Panc1 (cell line): ENCODE measurements at regions not wholly inside any gene's neighbourhood (a gene's known extent, or its start where the extent isn't known, plus 50 kb on each side); places are given as distances from the start of the nearest gene placed in this dataset.

Experiments used
- ATAC-seq: fragments of 200-7000 bp; cut with Tn5 transposase; 2 replicates; pipeline ENCODE4 v1.9.1; 2020; ENCODE audit warnings: mild to moderate bottlenecking, moderate library complexity
- BruUV-seq: library from RNA; stranded (reverse); fragments of 400-500 nt; replicated peaks from 2 replicates; lab custom pipeline; 2021; lab: Mats Ljungman, UMichigan
- CTCF ChIA-PET: fragments of 300-600 bp; sonication (Branson Sonifier 250); formaldehyde crosslinking; loops from one replicate; lab custom pipeline; 2022; ENCODE audit warnings: antibody characterized with exemption; lab: Charles Lee
- POLR2A ChIA-PET: fragments of 300-600 bp; sonication (Branson Sonifier 250); formaldehyde crosslinking; loops from one replicate; lab custom pipeline; 2022; ENCODE audit warnings: antibody characterized with exemption; lab: Charles Lee
- DNase-seq: peaks from one replicate; pipeline ENCODE4 v3.0.0-alpha.2; 2010; ENCODE audit warnings: low read depth, low spot score
- H3K27ac ChIP-seq: 2 replicates; pipeline ENCODE4 v1.5.1; 2011; ENCODE audit warnings: mild to moderate bottlenecking, low read length, inconsistent platforms
- H3K27me3 ChIP-seq: fragments of 200-500 bp; sonication (Bioruptor generic); 2 replicates; pipeline ENCODE4 v1.6.0; 2014; ENCODE audit warnings: low read length, inconsistent platforms; ENCODE audit not compliant: control insufficient read depth, insufficient read depth
- H3K36me3 ChIP-seq: fragments of 200-500 bp; sonication (Bioruptor generic); 2 replicates; pipeline ENCODE4 v1.5.1; 2014; ENCODE audit warnings: inconsistent platforms, mild to moderate bottlenecking, low read length, moderate library complexity; ENCODE audit not compliant: control insufficient read depth, insufficient read depth
- H3K4me1 ChIP-seq: 2 replicates; pipeline ENCODE4 v1.5.1; 2011; ENCODE audit warnings: inconsistent platforms, mild to moderate bottlenecking, low read length, moderate library complexity; ENCODE audit not compliant: control insufficient read depth, insufficient read depth
- H3K4me3 ChIP-seq, 2 experiments: 2 replicates each; pipeline ENCODE4 v1.5.1; 2011 to 2012; ENCODE audit warnings: low read depth in 2 of 2, low read length in 2 of 2, mild to moderate bottlenecking in 2 of 2, inconsistent platforms in 1 of 2, moderate library complexity in 1 of 2
- H3K9me3 ChIP-seq: fragments of 200-500 bp; sonication (Bioruptor generic); 2 replicates; pipeline ENCODE4 v1.5.1; 2014; ENCODE audit warnings: low read depth, mild to moderate bottlenecking, inconsistent platforms, low read length, moderate library complexity; ENCODE audit not compliant: control insufficient read depth, insufficient read depth
- POLR2AphosphoS5 ChIP-seq: IDR thresholded peaks from 2 replicates; pipeline ENCODE4 v1.6.1; 2012; ENCODE audit warnings: mild to moderate bottlenecking, low read depth, low read length, moderate library complexity
- SIN3A ChIP-seq: IDR thresholded peaks from 2 replicates; pipeline ENCODE4 v1.6.1; 2012; ENCODE audit warnings: low read depth, mild to moderate bottlenecking, low read length, moderate library complexity, borderline replicate concordance; ENCODE audit not compliant: insufficient read depth
- TCF7L2 ChIP-seq: IDR thresholded peaks from 2 replicates; pipeline ENCODE4 v1.6.1; 2011; ENCODE audit warnings: mild to moderate bottlenecking, low read depth, low read length, inconsistent platforms
- in situ Hi-C: cut with HindIII; loops from 2 replicates; pipeline ENCODE4 v1.10.0; 2016; ENCODE audit warnings: low sequenced_read_pairs, low pct_unique_long_range_greater_than_20kb
- intact Hi-C: fragments of 100-400 bp; cut with micrococcal nuclease; formaldehyde crosslinking; loops from one replicate; pipeline ENCODE4 v1.10.0; 2022; ENCODE audit not compliant: unreplicated experiment
- TF ChIP-seq, protein P1 (sequence below), 2 experiments: IDR thresholded peaks; 2 replicates each; pipeline ENCODE4 v1.6.1; 2011 to 2012; ENCODE audit warnings: low read depth in 2 of 2, control low read depth in 1 of 2, low read length in 1 of 2, mild to moderate bottlenecking in 1 of 2, moderate library complexity in 1 of 2; ENCODE audit not compliant: insufficient read depth in 1 of 2
- TF ChIP-seq, protein P2 (sequence below): fragments of 450-650 bp; IDR thresholded peaks from 2 replicates; pipeline ENCODE4 v1.5.1; 2017; ENCODE audit warnings: mild to moderate bottlenecking

DNA sequence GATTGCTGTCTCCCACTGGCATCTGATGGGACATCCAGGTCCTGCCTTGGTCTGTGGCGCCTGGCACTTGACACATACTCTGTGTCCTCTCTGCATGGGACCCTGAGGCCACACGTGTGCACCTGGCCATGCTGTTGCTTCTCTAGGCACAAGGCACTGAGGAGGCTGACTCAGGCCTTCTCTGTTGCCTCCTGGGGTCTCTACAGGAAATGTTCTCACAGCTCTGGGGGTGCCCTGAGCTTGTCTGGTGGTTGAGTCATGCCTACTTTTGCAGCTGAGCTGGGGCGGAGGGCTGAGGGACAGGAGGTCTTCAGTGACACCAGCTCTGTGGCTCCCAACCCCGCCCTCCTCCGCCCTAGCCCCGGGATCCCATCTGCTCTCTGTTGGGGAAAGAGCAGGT is 207.0 kb upstream of the HS6ST1 start:
- POLR2A ChIA-PET = no interaction called here
- H3K27ac ChIP-seq = no peak overlapping the region
- no peak overlapping the region for H3K4me3 ChIP-seq
- H3K4me1 ChIP-seq = no peaks in the 10 kb centered on the region
- ATAC-seq = no peak
- H3K36me3 ChIP-seq = no peaks in the 10 kb centered on the region
- no peaks in the 10 kb centered on the region for H3K9me3 ChIP-seq
- DNase-seq = no peak
- CTCF ChIA-PET = no interaction called here
- no peaks in the 10 kb centered on the region for H3K27me3 ChIP-seq
- in situ Hi-C loops (no loop called here), intact Hi-C loops (no loop called here)
- no TSS peak for BruUV-seq
- TF ChIP-seq SIN3A = no peak
- TF ChIP-seq, protein P1, sequence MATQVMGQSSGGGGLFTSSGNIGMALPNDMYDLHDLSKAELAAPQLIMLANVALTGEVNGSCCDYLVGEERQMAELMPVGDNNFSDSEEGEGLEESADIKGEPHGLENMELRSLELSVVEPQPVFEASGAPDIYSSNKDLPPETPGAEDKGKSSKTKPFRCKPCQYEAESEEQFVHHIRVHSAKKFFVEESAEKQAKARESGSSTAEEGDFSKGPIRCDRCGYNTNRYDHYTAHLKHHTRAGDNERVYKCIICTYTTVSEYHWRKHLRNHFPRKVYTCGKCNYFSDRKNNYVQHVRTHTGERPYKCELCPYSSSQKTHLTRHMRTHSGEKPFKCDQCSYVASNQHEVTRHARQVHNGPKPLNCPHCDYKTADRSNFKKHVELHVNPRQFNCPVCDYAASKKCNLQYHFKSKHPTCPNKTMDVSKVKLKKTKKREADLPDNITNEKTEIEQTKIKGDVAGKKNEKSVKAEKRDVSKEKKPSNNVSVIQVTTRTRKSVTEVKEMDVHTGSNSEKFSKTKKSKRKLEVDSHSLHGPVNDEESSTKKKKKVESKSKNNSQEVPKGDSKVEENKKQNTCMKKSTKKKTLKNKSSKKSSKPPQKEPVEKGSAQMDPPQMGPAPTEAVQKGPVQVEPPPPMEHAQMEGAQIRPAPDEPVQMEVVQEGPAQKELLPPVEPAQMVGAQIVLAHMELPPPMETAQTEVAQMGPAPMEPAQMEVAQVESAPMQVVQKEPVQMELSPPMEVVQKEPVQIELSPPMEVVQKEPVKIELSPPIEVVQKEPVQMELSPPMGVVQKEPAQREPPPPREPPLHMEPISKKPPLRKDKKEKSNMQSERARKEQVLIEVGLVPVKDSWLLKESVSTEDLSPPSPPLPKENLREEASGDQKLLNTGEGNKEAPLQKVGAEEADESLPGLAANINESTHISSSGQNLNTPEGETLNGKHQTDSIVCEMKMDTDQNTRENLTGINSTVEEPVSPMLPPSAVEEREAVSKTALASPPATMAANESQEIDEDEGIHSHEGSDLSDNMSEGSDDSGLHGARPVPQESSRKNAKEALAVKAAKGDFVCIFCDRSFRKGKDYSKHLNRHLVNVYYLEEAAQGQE (IDR thresholded peaks at IDR 0.05; ENCODE audit: insufficient read depth in 1 of 2, low read depth in 2 of 2, low read length in 1 of 2) = no peak
- TF ChIP-seq, protein P2, sequence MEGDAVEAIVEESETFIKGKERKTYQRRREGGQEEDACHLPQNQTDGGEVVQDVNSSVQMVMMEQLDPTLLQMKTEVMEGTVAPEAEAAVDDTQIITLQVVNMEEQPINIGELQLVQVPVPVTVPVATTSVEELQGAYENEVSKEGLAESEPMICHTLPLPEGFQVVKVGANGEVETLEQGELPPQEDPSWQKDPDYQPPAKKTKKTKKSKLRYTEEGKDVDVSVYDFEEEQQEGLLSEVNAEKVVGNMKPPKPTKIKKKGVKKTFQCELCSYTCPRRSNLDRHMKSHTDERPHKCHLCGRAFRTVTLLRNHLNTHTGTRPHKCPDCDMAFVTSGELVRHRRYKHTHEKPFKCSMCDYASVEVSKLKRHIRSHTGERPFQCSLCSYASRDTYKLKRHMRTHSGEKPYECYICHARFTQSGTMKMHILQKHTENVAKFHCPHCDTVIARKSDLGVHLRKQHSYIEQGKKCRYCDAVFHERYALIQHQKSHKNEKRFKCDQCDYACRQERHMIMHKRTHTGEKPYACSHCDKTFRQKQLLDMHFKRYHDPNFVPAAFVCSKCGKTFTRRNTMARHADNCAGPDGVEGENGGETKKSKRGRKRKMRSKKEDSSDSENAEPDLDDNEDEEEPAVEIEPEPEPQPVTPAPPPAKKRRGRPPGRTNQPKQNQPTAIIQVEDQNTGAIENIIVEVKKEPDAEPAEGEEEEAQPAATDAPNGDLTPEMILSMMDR = no peak
- no peak for TF ChIP-seq POLR2AphosphoS5
- TF ChIP-seq TCF7L2 = no peak

DNA sequence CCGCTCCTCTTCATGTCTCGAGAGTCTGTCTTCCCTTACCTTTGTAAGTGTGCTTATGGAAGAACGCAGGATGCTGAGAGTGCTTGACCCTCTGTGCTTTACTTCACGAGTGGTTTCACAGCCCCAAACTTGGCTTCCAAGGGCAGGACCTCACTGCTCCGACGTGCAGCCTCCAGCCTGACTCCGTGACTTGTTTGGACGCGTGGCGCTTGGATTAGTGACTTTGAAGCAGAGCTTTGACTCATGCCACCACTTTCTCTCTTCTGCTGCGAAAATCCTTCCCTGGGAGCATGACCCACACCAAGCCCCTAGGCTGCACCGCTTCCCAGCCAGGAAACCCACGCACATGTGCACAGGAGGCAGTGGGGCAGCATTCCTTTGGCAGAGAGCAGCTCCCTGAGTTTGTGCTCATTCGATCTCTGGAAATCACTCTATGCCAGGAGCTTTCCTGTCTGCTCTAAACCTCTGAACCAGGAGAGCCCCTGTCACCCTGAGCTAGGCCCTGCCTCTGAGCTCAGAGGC is 207.8 kb upstream of the HS6ST1 start:
- CTCF ChIA-PET = no interaction called here
- H3K9me3 ChIP-seq = no peaks in the 10 kb centered on the region
- TF ChIP-seq, protein P2 = no peak
- no peak for TF ChIP-seq POLR2AphosphoS5
- no peak for TF ChIP-seq SIN3A
- TF ChIP-seq, protein P1 (IDR thresholded peaks at IDR 0.05; ENCODE audit: insufficient read depth in 1 of 2, low read depth in 2 of 2, low read length in 1 of 2) = no peak
- no peak for TF ChIP-seq TCF7L2
- in situ Hi-C loops = no loop called here
- BruUV-seq = no TSS peak
- no peak overlapping the region for H3K27ac ChIP-seq
- H3K4me1 ChIP-seq = no peaks in the 10 kb centered on the region
- POLR2A ChIA-PET = no interaction called here
- H3K27me3 ChIP-seq = no peaks in the 10 kb centered on the region
- H3K4me3 ChIP-seq = no peak overlapping the region
- ATAC-seq (no peak), DNase-seq (no peak)
- no peaks in the 10 kb centered on the region for H3K36me3 ChIP-seq
- intact Hi-C loops = no loop called here
